ENCODE measurements at regions not wholly inside any gene's neighbourhood (a gene's known extent, or its start where the extent isn't known, plus 50 kb on each side); places are given as distances from the start of the nearest gene placed in this dataset.

- DNase-seq (ENCODE audit: low read depth) = no peak
Measured at GRCh38 chr13:106797081-106797640, 229.2 kb upstream of the ARGLU1 start.

- DNase-seq (ENCODE audit: low read depth) = no peak
Measured at GRCh38 chr13:106796280-106797047, 228.5 kb upstream of the ARGLU1 start.

GRCh38 chr13:106795847-106796246 is 227.9 kb upstream of the ARGLU1 start:
- no peak for DNase-seq (ENCODE audit: low read depth)

- DNase-seq (ENCODE audit: low read depth) = no peak
Measured at GRCh38 chr13:106794117-106794516, 226.2 kb upstream of the ARGLU1 start.

- no peak for DNase-seq (ENCODE audit: low read depth)
Measured at GRCh38 chr13:106789911-106790310, 222.0 kb upstream of the ARGLU1 start.

- DNase-seq (ENCODE audit: low read depth) = no peak
Measured at GRCh38 chr13:106786006-106786563, 218.1 kb upstream of the ARGLU1 start.

GRCh38 chr13:106774621-106775020 is 206.7 kb upstream of the ARGLU1 start:
- DNase-seq (ENCODE audit: low read depth) = no peak

GRCh38 chr13:106772006-106772601 is 204.2 kb upstream of the ARGLU1 start:
- DNase-seq (ENCODE audit: low read depth) = no peak

GRCh38 chr13:106768991-106769390 is 201.1 kb upstream of the ARGLU1 start:
- no peak for DNase-seq (ENCODE audit: low read depth)

GRCh38 chr13:106762708-106763107 is 194.8 kb upstream of the ARGLU1 start:
- DNase-seq (ENCODE audit: low read depth) = no peak

GRCh38 chr13:106756446-106756845 is 188.5 kb upstream of the ARGLU1 start:
- DNase-seq (ENCODE audit: low read depth) = no peak

- DNase-seq (ENCODE audit: low read depth) = peak; percentile 40
Measured at GRCh38 chr13:106755542-106755941, 187.6 kb upstream of the ARGLU1 start.

- DNase-seq (ENCODE audit: low read depth) = no peak
Measured at GRCh38 chr13:106753251-106753650, 185.3 kb upstream of the ARGLU1 start.

GRCh38 chr13:106752584-106753170 is 184.7 kb upstream of the ARGLU1 start:
- DNase-seq (ENCODE audit: low read depth) = no peak

GRCh38 chr13:106748785-106749184 is 180.8 kb upstream of the ARGLU1 start:
- no peak for DNase-seq (ENCODE audit: low read depth)

- no peak for DNase-seq (ENCODE audit: low read depth)
Measured at GRCh38 chr13:106744516-106744915, 176.6 kb upstream of the ARGLU1 start.

- no peak for DNase-seq (ENCODE audit: low read depth)
Measured at GRCh38 chr13:106738186-106738678, 170.3 kb upstream of the ARGLU1 start.

- no peak for DNase-seq (ENCODE audit: low read depth)
Measured at GRCh38 chr13:106736941-106737340, 169.0 kb upstream of the ARGLU1 start.

- no peak for DNase-seq (ENCODE audit: low read depth)
Measured at GRCh38 chr13:106734198-106734597, 166.3 kb upstream of the ARGLU1 start.

- no peak for DNase-seq (ENCODE audit: low read depth)
Measured at GRCh38 chr13:106723036-106723435, 155.1 kb upstream of the ARGLU1 start.

- no peak for DNase-seq (ENCODE audit: low read depth)
Measured at GRCh38 chr13:106722620-106723019, 154.7 kb upstream of the ARGLU1 start.

GRCh38 chr13:106721599-106721998 is 153.7 kb upstream of the ARGLU1 start:
- DNase-seq (ENCODE audit: low read depth) = no peak
